Inflammatory macrophage treated with lipopolysaccharide for 1 hour (primary cell): ENCODE measurements at regions not wholly inside any gene's neighbourhood (a gene's known extent, or its start where the extent isn't known, plus 50 kb on each side); places are given as distances from the start of the nearest gene placed in this dataset.
"Not testable (repeated sequence)": the region's sequence is repeated elsewhere in the genome, so short reads cannot be mapped to it uniquely, and the experiment has no call there.

Source experiments
- DNase-seq, 2 donors: peaks; one replicate each; pipeline ENCODE4 v3.0.0-alpha.2; 2020 to 2022

DNA sequence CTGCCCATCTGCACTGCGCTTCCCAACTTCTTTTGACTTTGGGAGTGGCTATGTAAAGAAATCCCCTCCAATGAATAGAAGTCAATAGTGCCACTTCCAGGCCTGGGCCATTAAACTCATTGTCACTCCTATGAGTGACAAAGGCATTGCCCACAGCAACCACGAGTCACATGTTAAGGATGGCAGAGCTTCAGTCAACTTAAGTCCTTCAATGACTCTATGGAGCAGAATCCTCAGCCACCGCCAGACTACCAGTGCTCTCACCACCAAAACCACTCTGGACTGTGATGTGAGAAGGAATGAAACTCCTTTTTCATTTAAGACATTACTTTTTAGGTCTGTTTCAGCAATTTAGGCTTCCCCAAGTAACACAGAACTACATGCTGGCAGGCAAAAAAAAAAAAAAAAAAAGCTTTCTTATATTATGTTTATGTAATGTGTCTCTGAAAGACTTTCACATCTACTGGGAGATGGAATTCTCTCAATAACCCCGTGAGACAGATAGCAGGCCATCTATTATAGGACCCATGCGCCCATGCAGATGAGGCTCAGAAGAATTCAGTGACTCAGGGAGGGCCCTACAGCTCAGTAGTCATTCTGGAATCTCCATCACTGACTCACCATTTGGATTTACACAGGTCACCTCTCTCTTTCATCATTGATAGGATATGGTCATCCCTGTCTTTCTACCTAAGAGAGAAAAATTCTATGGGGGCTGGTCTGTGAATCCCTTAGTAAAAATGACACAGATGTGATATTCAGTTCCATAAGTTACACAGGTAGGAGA is 180.5 kb downstream of the CEMIP2 start:
- DNase-seq: peak; percentile 18 to 34

- DNase-seq: no peak
These were observed 184.5 kb downstream of the CEMIP2 start for GRCh38 chr9:71583792-71584191.

DNA sequence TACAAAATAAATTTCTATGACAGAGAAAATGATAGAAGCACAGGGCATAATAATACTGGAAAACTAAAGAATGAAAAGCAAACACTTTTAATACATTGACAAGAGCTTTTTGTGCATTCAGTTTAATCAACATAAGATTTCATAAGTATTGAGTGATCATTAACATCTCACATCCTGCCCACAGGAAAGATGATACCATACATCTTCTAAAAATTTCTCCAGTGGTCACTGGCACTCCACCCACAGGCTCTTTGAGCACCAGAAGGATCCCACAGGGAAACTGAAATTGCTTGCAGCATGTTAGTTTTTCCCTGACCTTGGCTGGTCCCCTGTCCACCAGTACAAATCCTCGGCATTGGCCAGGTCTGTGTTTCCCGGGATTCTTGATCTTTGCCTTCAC is 186.0 kb downstream of the CEMIP2 start:
- no peak for DNase-seq

GRCh38 chr9:71581101-71581500 is 187.2 kb downstream of the CEMIP2 start:
- DNase-seq: no peak

DNA sequence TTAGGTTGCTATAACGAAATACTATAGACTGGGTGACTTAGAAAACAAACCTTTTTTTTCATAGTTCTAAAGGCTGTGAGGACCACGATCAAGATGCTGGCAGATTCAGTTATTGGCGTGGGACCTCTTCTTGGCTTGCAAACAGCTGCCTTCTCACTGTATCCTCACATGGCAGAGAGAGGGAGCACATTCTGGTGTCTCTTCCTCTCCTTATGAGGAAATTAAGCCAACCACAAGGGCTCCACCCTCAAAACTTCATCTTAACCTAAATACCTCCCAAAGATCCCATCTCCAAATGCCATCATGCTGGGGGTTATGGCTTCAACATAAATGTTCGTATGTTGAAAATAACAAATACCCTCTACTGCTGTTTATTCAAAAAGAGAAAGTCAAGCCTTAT is 197.1 kb downstream of the CEMIP2 start:
- no peak for DNase-seq

DNA sequence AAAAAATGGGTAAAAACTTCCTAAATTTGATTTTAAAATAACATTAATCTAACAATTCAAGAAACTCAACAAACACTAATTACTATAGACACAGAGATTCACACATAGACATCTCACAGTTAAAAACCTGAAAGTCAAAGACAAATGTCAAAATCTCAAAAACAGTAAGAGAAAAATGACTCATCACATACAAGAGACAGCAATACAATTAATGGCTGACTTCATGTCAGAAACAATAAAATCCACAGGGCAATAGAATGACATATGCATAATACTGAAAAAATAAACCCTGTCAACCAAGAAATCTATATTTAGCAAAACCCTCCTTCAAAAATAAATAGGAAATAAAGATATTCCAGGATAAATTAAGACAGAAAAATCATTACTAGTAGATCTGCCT is 200.4 kb downstream of the CEMIP2 start:
- no peak for DNase-seq

- no peak for DNase-seq
These were observed 206.2 kb downstream of the CEMIP2 start for GRCh38 chr9:71562140-71562539.

DNA sequence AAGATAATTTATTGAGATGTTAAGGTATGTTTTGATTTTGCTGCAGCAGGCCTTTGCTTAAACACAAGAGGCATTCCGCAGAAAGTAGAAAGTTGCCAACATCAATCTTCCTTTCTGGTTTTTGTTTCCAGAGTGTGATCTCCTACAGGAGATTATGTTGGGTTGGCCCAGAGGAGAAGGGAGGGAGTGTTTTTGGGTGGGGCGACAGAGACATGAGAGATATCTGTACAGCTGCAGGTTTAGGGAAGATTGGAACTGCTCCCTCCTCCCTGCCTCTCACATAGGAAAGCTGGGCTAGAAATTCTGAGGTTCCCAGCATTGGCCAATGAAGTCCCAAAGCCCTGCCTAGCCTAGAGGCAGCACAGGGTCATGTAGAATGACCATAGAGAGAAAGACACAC is 211.0 kb downstream of the CEMIP2 start:
- DNase-seq: no peak

DNA sequence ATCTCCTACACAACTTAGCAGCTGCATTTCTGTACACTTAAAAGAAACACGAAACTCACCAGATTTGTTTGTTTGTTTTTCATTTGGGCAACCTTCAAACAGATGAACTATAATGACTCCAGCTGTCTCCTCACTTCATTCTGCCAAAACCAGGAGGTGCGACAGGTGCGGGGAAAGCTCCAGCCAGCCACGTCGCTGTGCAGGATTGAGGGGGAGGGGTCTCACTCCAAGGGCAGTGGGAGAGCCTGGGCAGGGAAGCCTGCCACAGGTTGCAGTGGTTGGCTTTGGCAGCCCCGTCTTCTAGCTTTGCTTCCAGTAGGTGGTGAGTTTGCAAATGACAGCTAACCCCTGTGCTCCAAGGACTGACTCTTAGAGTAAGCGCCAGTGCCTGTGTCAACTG is 215.8 kb downstream of the CEMIP2 start:
- no peak for DNase-seq

GRCh38 chr9:71549023-71549422 is 219.3 kb downstream of the CEMIP2 start:
- DNase-seq: peak in 1 of 2 donors; percentile 1

GRCh38 chr9:71544464-71544863 is 223.8 kb downstream of the CEMIP2 start:
- no peak for DNase-seq

DNA sequence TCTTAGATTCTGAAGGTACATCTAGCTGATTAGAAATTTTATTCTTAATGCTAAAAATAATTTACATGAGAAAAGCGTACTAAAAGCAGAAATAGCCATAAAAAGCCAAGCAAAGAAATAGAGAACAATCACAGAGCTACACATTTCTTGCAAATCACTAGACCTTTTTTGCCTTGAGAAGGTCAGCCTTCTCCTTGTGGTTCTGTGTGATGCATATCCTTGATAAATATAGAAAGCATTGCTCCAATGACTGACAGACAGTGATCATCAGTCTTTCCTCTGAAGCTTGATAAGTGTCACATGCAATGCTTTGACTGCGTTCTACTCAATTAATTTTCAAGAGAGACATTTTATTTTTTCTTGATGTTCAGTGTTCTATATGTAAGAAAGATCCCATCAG is 226.9 kb downstream of the CEMIP2 start:
- DNase-seq: no peak

- DNase-seq: no peak
These were observed 243.2 kb downstream of the CEMIP2 start for GRCh38 chr9:71524996-71525580.

GRCh38 chr9:71524516-71524915 is 243.8 kb downstream of the CEMIP2 start:
- DNase-seq: no peak

DNA sequence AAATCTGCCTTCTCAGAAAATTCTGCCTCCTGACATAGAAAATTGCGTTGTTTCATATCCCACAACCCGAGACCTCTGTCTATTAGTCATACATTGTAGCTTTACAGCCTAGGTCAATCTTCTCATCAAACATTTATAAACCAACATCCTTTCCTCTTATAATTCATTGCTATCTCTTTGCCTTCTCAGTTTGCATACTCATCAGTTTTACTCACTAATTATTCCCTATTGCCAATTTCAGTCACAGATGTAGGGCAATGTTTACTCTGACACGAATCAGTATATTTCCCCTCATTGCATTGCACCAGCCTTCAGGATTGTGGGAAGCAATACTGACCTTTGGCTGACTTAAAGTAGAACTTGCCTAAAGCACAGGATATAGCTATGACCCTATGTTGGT is 247.2 kb downstream of the CEMIP2 start:
- no peak for DNase-seq

DNA sequence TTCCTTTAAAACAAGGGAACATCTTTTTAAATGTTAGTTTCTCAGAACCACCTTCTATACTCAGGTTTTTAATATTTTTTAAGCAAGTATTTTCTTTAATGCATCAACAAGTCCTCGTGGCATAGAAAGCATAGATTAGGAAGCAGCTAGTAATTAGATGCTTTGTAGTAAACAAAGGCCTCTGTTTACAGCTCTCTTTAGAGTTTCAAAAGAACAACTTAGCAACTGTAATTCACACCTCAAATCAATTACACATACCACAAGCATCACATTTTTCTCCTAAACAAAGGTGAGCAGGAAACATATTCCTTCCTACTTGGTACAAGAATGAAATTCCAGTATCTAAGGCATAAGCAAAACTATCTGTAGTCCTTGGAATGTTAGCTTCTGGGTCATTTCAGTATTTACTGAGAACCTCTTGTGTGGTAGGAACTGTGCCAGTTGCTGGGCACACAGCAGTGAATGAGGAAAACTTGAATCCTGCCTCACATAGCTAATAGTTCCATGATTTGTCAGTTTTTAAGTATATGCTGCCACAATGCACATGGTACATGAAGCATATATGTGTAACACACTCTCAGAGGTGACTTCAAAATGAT is 249.1 kb downstream of the CEMIP2 start:
- DNase-seq: no peak

DNA sequence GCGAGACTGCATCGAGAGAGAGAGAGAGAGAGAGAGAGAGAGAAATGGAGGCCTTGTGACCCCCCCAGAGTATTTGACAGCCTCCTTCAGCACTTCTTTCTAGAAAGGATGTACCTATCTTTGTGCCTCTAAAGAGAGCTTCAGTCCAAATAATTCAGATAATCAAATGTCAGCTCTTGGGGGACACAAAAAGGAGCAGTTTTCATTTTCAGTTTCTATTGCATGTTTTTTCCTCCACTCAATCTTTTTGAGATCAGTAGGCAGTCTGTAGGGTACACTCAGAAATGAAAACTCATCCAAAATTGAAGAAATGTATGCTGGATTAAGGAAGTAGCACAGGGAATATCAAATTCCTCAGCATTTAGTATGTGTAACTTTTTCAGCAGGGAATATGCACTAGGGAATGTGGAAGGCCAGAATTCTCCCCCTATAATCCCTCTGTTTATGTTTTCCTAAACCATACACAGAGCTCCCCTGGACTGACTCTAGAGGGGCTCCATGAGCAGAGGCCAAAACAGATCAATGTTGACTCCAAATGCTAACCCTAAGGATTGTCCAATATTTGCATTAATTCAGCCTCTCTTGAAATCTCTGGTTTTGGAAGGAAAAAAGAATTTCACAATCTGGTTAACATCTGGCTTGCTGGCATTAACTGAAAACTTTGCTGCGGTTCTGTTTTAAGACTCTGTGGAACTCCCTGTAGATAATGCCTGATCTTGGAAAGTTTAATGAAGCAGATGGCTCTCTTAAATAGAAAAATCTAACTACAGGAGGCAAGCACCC is 250.1 kb downstream of the CEMIP2 start:
- DNase-seq: no peak

DNA sequence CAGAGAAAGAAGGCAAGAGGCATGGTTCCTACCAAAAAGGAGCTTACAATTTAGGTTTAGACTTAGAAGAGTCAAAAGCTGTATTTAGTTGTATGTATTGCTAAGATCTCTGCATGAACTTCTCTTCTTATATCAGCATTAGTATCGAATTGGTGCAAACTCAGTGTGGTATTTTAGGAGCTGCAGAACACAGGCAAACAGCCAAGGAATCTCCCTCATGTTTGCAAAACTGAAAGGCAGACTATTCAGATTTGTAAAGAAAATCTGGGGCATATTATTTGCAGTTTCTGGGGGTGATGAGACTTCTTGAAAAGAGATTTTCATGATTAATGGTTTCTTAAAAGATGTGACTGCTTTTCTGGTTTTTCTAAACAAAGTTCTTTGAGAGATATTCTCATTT is 252.7 kb downstream of the CEMIP2 start:
- no peak for DNase-seq

DNA sequence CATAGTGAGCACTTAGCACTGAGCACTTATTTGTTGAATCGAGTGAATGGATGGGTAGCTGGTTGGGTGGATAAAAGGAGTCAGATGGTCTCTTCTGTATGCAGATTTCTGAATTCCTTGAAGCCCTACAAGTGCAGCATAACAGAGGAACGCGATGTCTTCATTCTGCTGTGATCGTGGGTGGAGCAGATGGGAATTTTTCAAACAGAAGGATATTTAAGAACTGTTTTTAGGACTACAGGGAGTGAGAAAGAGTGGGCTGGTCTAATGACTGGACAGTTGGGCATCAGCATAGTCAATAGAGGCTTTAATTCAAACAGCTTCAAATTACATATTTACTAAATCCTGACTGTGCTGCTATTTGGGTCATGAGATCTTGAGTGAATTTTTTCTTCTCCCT is 253.2 kb downstream of the CEMIP2 start:
- DNase-seq: no peak

DNA sequence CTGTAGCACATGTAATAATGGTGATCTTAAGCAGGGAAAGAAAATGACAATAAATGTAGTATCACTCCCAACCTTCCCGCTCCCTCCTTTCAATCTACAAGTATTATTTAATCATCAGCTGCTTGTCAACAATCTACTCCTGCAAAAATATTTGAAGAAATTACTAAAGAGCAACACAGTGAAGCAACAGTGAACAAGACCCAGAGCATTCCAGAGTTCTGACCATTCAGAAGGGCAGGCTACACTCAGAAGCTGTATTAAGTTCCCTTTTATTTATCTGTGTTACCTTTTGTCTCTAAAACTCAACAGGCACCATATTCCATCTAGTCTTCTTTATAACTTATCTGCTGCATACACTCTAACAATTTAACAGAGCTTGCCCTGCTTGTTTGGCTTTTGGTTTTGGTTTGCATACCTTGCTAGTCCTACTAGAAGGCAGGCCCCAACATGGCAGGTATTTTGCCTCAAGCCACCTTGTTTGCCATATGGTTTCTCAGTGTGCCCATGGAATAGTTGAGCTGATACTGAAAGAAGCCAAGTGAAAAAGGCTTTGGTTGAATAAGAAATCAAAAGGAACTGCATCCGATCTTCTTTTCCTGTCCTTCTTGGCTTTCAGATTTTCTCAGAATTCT is 253.9 kb downstream of the CEMIP2 start:
- no peak for DNase-seq

- peak in 1 of 2 donors; percentile 10 for DNase-seq
These were observed 259.3 kb downstream of the CEMIP2 start for GRCh38 chr9:71509054-71509453.

DNA sequence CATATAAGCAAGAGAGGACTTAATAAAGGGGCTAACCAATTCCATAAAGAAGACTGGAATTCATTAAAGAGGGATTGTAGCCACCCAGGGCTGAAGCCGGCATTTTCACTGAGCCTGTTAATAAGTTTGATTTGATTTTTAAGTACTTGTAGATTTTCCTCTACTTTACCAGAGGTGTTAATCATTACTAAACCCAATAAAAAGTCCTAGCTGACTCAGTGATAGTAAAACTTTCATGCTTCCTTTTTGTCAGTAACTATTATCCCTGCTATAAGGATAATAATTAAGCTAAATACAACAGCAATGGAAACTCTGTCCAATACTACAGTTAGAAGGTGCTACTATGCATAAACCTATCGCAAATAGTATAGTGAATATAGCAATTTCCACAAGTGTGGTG is 260.2 kb downstream of the CEMIP2 start:
- not testable (repeated sequence) for DNase-seq

DNA sequence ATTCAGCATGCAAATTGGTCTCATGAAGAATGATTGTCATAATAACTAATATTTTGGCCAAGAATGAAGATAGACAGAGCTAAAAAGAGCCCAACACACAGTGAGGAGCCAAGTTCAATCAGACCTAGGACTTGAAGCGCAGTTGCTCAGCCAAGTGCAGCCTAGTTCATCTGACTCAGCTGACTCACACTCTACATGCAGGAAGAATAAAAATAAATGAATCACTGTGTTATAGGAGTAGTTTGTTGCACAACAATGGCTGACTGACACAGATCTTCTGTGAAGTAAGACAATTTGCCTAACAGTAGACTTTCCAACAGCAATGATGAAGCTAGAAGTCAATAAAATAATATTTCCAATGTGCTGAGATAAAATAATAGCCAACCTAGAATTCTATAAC is 261.5 kb downstream of the CEMIP2 start:
- peak; percentile 26 to 87 for DNase-seq
